ENCODE measurements at regions not wholly inside any gene's neighbourhood (a gene's known extent, or its start where the extent isn't known, plus 50 kb on each side); places are given as distances from the start of the nearest gene placed in this dataset.

DNA sequence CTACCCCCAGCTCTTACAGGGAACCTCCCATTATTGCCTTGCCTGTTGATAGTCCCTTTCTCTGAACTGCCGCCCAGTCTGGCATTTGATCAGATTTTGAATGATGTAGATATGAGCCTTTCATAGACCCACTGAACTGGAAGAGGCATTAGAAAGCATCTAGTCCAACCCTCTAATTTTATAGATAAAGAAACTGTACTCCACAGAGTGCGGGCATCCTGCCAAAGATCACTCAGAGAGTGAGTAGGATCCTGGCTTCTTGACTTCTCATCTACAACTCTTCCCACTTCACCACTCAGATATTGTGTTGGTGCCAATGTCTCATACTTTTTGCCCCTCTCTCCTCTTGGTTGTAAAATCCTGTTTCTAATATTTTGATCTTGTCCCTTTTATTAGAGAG, 179.2 kb upstream of the BMP2 start:
- H3F3A ChIP-seq (ENCODE audit: insufficient read depth, low read length, poor library complexity, severe bottlenecking) = no peaks in the 10 kb centered on the region
- H3K79me2 ChIP-seq (replicated peaks; ENCODE audit: insufficient read depth, low read length) = no peaks in the 10 kb centered on the region
- H3K4me2 ChIP-seq (ENCODE audit: low read length) = no peak overlapping the region
- H3K27me3 ChIP-seq (ENCODE audit: insufficient read depth, low read depth, low read length) = no peaks in the 10 kb centered on the region
- no peak overlapping the region for H3K9ac ChIP-seq (ENCODE audit: low read length)
- TF ChIP-seq, protein P1, sequence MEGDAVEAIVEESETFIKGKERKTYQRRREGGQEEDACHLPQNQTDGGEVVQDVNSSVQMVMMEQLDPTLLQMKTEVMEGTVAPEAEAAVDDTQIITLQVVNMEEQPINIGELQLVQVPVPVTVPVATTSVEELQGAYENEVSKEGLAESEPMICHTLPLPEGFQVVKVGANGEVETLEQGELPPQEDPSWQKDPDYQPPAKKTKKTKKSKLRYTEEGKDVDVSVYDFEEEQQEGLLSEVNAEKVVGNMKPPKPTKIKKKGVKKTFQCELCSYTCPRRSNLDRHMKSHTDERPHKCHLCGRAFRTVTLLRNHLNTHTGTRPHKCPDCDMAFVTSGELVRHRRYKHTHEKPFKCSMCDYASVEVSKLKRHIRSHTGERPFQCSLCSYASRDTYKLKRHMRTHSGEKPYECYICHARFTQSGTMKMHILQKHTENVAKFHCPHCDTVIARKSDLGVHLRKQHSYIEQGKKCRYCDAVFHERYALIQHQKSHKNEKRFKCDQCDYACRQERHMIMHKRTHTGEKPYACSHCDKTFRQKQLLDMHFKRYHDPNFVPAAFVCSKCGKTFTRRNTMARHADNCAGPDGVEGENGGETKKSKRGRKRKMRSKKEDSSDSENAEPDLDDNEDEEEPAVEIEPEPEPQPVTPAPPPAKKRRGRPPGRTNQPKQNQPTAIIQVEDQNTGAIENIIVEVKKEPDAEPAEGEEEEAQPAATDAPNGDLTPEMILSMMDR (IDR thresholded peaks at IDR 0.05; ENCODE audit: poor library complexity, severe bottlenecking) = no peak
- TF ChIP-seq, protein P2, sequence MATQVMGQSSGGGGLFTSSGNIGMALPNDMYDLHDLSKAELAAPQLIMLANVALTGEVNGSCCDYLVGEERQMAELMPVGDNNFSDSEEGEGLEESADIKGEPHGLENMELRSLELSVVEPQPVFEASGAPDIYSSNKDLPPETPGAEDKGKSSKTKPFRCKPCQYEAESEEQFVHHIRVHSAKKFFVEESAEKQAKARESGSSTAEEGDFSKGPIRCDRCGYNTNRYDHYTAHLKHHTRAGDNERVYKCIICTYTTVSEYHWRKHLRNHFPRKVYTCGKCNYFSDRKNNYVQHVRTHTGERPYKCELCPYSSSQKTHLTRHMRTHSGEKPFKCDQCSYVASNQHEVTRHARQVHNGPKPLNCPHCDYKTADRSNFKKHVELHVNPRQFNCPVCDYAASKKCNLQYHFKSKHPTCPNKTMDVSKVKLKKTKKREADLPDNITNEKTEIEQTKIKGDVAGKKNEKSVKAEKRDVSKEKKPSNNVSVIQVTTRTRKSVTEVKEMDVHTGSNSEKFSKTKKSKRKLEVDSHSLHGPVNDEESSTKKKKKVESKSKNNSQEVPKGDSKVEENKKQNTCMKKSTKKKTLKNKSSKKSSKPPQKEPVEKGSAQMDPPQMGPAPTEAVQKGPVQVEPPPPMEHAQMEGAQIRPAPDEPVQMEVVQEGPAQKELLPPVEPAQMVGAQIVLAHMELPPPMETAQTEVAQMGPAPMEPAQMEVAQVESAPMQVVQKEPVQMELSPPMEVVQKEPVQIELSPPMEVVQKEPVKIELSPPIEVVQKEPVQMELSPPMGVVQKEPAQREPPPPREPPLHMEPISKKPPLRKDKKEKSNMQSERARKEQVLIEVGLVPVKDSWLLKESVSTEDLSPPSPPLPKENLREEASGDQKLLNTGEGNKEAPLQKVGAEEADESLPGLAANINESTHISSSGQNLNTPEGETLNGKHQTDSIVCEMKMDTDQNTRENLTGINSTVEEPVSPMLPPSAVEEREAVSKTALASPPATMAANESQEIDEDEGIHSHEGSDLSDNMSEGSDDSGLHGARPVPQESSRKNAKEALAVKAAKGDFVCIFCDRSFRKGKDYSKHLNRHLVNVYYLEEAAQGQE (IDR thresholded peaks at IDR 0.05; ENCODE audit: borderline replicate concordance) = no peak
- TF ChIP-seq SMC3 (conservative IDR thresholded peaks at IDR 0.05; ENCODE audit: poor library complexity) = no peak
- TF ChIP-seq MXI1 (conservative IDR thresholded peaks at IDR 0.05; ENCODE audit: poor library complexity, severe bottlenecking) = no peak
- TF ChIP-seq EZH2 (IDR thresholded peaks at IDR 0.05; ENCODE audit: borderline replicate concordance, insufficient read depth, low read length, poor library complexity, severe bottlenecking) = no peak
- no peak for TF ChIP-seq EP300 (conservative IDR thresholded peaks at IDR 0.05; ENCODE audit: poor library complexity, severe bottlenecking)
- TF ChIP-seq POLR2AphosphoS5 (IDR thresholded peaks at IDR 0.05) = no peak
- no peak for TF ChIP-seq RAD21 (conservative IDR thresholded peaks at IDR 0.05)
- TF ChIP-seq TAF1 (IDR thresholded peaks at IDR 0.05; ENCODE audit: low read depth) = no peak
- no peaks in the 10 kb centered on the region for H3K9me3 ChIP-seq (ENCODE audit: low read length)
- no peak overlapping the region for H3K27ac ChIP-seq (ENCODE audit: low read length)
- H3K9me2 ChIP-seq (ENCODE audit: insufficient read depth, low read length) = no peaks in the 10 kb centered on the region
- H4K20me1 ChIP-seq (ENCODE audit: insufficient read depth) = no peaks in the 10 kb centered on the region
- no peaks in the 10 kb centered on the region for H3K36me3 ChIP-seq (ENCODE audit: insufficient read depth, low read length)
- H3K4me3 ChIP-seq (ENCODE audit: low read length) = no peak overlapping the region
- H2AFZ ChIP-seq (ENCODE audit: low read depth, low read length) = no peak overlapping the region

DNA sequence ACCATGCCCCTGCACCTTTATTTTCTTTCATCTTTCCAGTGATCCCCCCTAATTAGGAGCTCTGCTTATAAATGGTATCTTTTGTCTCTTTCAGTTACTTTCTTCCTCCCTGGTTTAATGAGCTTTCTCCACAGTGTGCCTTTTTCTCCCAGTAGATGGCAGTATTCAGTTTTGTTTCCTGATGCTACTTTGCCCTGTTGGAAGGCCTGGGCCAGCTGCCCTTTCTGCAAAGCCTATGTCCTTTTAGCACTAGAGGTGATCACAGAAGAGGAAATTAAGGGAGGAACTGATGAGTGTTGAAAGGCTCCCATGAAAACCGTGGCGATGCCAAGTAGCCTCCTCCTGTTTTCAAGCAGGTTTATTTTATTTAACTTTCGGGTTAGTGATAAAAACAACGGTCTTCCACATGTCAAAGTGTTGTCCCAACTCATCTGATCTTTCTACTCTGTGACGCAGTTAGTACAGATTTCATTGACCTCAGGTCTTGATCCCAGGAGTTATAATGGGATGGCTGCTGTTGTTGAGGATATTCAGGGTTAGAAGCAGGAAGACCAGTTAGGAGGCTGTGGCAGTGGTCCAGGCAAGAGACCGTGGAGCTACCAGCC, 184.2 kb upstream of the BMP2 start:
- Histone ChIP-seq H2AFZ (ENCODE audit: low read depth, low read length) (no peak overlapping the region), H3K9me2 (ENCODE audit: insufficient read depth, low read length) (no peaks in the 10 kb centered on the region), H3K4me2 (ENCODE audit: low read length) (no peak overlapping the region), H3K9me3 (ENCODE audit: low read length) (no peaks in the 10 kb centered on the region), H3K27ac (ENCODE audit: low read length) (no peak overlapping the region), H3K36me3 (ENCODE audit: insufficient read depth, low read length) (no peaks in the 10 kb centered on the region), H3F3A (ENCODE audit: insufficient read depth, low read length, poor library complexity, severe bottlenecking) (no peaks in the 10 kb centered on the region), H4K20me1 (ENCODE audit: insufficient read depth) (no peaks in the 10 kb centered on the region), H3K9ac (ENCODE audit: low read length) (no peak overlapping the region), H3K79me2 (replicated peaks; ENCODE audit: insufficient read depth, low read length) (no peaks in the 10 kb centered on the region), H3K27me3 (ENCODE audit: insufficient read depth, low read depth, low read length) (no peaks in the 10 kb centered on the region), H3K4me3 (ENCODE audit: low read length) (no peak overlapping the region)
- no peak for TF ChIP-seq EZH2 (IDR thresholded peaks at IDR 0.05; ENCODE audit: borderline replicate concordance, insufficient read depth, low read length, poor library complexity, severe bottlenecking)
- TF ChIP-seq RAD21 (conservative IDR thresholded peaks at IDR 0.05) = peak; percentile 17
- TF ChIP-seq EP300 (conservative IDR thresholded peaks at IDR 0.05; ENCODE audit: poor library complexity, severe bottlenecking) = no peak
- TF ChIP-seq, protein P1 (IDR thresholded peaks at IDR 0.05; ENCODE audit: poor library complexity, severe bottlenecking) = peak; percentile 45
- peak; percentile 28 for TF ChIP-seq SMC3 (conservative IDR thresholded peaks at IDR 0.05; ENCODE audit: poor library complexity)
- TF ChIP-seq MXI1 (conservative IDR thresholded peaks at IDR 0.05; ENCODE audit: poor library complexity, severe bottlenecking) = no peak
- TF ChIP-seq POLR2AphosphoS5 (IDR thresholded peaks at IDR 0.05) = no peak
- TF ChIP-seq TAF1 (IDR thresholded peaks at IDR 0.05; ENCODE audit: low read depth) = no peak
- TF ChIP-seq, protein P2 (IDR thresholded peaks at IDR 0.05; ENCODE audit: borderline replicate concordance) = no peak
